Stomach smooth muscle (tissue), 2 donors: ENCODE measurements at regions not wholly inside any gene's neighbourhood (a gene's known extent, or its start where the extent isn't known, plus 50 kb on each side); places are given as distances from the start of the nearest gene placed in this dataset.

ENCODE experiments used
- H3K27ac ChIP-seq: one replicate; pipeline ENCODE4 v1.7.0; 2013; ENCODE audit warnings: mild to moderate bottlenecking, low read length, inconsistent platforms
- H3K27me3 ChIP-seq, 2 donors: one replicate each; pipeline ENCODE4 v1.7.0; 2013; ENCODE audit warnings: low read length in 2 of 2; ENCODE audit not compliant: insufficient read depth in 2 of 2, control insufficient read depth in 1 of 2
- H3K36me3 ChIP-seq, 2 donors: one replicate each; pipeline ENCODE4 v1.7.0; 2013; ENCODE audit warnings: low read length in 2 of 2; ENCODE audit not compliant: control insufficient read depth in 2 of 2, insufficient read depth in 2 of 2
- H3K4me1 ChIP-seq: one replicate; pipeline ENCODE4 v1.7.0; 2013; ENCODE audit warnings: low read length; ENCODE audit not compliant: control insufficient read depth, insufficient read depth
- H3K4me3 ChIP-seq, 2 donors: one replicate each; pipeline ENCODE4 v1.7.0; 2013; ENCODE audit warnings: low read length in 2 of 2
- H3K9ac ChIP-seq, 2 donors: one replicate each; pipeline ENCODE4 v1.7.0; 2013; ENCODE audit warnings: low read length in 2 of 2, mild to moderate bottlenecking in 1 of 2
- H3K9me3 ChIP-seq, 2 donors: one replicate each; pipeline ENCODE4 v1.7.0; 2013; ENCODE audit warnings: low read length in 2 of 2; ENCODE audit not compliant: control insufficient read depth in 2 of 2
- donor health status: healthy.
- donor health status: Pancreatic carcinoma.

DNA sequence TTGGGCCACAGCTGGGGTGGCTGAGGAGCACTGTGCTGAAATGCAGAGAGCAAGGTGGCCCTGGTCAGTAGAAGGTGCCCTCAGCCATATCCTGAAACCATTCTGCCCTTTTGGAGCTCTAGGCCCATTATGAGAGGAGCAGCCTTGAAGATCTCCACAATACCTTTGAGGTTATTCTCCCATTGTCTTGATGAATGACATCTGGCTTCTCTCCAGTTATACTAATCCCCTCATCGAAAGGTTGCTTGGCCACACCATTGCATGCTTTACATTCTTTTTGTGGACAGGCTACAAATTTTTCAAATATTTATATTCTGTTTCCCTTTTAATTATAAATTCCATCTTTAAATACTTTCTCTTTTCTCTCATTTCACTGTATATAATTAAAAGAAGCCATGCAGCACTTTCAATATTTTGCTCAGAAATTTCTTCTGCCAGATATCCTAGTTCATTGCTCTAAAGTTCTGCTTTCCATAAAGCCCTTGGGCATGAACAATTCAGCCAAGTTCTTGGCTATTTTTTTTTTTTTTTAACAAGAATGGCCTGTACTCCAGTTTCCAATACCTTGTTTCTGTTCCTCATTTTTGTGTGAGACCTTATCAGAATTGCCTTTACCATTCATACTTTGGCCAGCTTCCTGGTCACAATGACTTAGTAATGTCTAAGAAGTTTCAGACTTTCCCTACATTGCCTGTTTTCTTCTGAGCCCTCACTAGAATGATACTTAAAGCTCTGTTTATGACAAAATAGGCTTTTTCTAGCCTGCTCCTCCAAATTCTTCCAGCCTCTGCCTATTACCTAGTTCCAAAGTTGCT is 138.9 kb upstream of the SGO1 start:
- Histone ChIP-seq H3K9ac (no peak overlapping the region), H3K27ac (no peak overlapping the region), H3K27me3 (no peaks in the 10 kb centered on the region), H3K4me1 (peaks cover 3% of the 10 kb centered on the region), H3K4me3 (no peak overlapping the region), H3K36me3 (no peaks in the 10 kb centered on the region), H3K9me3 (no peaks in the 10 kb centered on the region)

DNA sequence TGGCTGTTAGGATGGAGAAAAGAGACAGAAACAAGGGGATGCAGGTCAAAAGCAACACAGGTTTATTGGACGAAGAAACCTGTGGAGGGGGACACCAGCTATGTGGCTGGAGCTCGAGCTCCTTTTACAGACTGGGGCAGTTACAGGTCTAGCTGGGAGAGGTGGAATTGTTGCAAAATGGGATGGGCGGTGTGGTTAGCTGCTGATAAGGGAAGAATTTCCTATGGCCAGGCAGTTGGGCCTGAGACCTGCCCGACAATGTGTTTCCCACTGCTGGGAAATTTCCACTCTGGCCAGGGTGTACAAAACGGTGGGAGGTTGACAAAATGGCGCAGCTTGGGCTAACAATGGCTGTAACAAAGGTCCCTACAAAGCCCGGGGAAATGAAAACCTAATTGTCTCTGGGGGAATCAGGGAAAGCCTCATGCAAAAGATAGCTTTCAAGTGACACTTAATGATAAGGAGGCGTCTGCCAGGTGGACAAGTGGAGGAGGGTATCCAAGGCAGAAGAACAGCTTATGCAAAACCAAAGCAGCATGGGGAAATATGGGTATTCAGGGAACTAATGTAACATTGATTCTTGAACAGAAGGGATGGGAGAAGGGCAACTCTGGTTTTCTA is 137.4 kb upstream of the SGO1 start:
- no peak overlapping the region for H3K27ac ChIP-seq
- no peaks in the 10 kb centered on the region for H3K9me3 ChIP-seq
- no peak overlapping the region for H3K9ac ChIP-seq

DNA sequence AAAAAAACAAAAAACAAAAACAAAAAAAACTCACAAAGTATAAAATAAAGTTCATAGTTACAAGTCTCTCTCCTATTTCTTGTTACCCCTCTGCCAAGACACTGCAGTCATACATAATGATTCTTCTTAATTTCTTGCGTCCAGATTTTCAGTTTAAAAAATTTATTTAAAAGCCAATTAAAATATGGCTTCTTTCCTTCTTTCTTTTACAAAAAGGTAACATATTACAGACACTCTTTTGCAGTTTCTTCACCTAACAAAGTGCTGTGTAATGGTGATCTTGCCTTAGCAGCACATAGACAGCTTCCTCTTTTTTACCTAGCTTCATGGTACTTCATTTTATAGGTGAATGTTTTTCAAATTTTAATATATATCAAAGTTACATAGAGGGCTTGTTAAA is 136.1 kb upstream of the SGO1 start:
- Histone ChIP-seq H3K36me3 (no peaks in the 10 kb centered on the region), H3K4me1 (peaks cover 3% of the 10 kb centered on the region), H3K9me3 (no peaks in the 10 kb centered on the region), H3K9ac (no peak overlapping the region), H3K4me3 (no peak overlapping the region), H3K27me3 (no peaks in the 10 kb centered on the region), H3K27ac (no peak overlapping the region)

More for the DNA sequence above, 137.4 kb upstream of the SGO1 start:
- Histone ChIP-seq H3K27me3 (no peaks in the 10 kb centered on the region), H3K36me3 (no peaks in the 10 kb centered on the region), H3K4me1 (peaks cover 3% of the 10 kb centered on the region), H3K4me3 (no peak overlapping the region)

DNA sequence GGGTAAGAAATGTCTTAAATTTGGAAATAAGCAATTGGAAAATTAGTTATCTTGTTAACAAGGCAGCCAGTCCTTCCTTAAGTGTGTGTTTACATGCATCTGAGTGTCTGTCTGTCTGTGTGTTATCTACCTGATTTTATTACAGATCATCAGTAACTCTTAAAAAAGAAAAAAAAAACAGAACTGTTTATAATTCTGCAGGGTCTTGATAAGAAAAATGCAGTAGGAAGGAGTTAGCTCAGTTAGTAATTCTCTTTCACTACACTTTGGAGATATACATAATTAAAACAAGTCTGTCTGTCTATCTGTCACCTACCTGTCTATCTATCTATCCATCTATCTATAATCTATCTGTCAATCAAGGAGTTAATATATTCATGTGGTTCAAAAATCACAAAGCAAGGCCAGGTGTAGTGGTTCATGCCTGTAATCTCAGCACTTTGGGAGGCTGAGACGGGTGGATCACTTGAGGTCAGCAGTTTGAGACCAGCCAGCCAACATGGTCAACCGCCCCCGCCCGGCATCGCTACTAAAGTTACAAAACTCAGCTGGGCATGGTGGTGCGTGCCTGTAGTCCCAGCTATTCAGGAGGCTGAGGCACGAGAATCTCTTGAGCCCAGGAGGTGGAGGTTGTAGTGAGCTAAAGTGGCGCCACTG is 135.5 kb upstream of the SGO1 start:
- Histone ChIP-seq H3K4me3 (no peak overlapping the region), H3K36me3 (no peaks in the 10 kb centered on the region), H3K27me3 (no peaks in the 10 kb centered on the region), H3K9me3 (no peaks in the 10 kb centered on the region), H3K4me1 (peaks cover 3% of the 10 kb centered on the region), H3K27ac (no peak overlapping the region), H3K9ac (no peak overlapping the region)

DNA sequence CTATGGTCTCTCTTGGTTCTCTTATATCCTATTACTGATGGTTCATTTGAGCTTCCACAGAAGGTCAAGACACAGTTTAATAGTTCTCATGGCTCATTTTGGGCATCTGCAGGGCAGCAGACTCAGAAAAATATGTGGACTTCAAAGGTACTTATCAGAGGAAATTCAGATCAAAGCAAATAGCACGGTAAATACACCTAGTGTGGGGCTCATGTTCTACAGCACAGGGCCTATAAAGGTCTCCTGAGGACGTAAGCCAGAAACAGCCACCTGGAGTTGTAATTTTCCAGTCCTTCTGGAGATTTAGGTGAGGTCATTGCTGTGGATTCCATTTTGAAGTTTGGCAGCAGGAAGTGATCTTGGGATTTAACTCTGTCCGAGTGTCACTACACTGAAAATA is 134.5 kb upstream of the SGO1 start:
- H3K27ac ChIP-seq = no peak overlapping the region
- no peaks in the 10 kb centered on the region for H3K36me3 ChIP-seq
- no peak overlapping the region for H3K4me3 ChIP-seq
- H3K9ac ChIP-seq = no peak overlapping the region
- H3K4me1 ChIP-seq = peaks cover 3% of the 10 kb centered on the region
- H3K27me3 ChIP-seq = no peaks in the 10 kb centered on the region
- H3K9me3 ChIP-seq = no peaks in the 10 kb centered on the region

DNA sequence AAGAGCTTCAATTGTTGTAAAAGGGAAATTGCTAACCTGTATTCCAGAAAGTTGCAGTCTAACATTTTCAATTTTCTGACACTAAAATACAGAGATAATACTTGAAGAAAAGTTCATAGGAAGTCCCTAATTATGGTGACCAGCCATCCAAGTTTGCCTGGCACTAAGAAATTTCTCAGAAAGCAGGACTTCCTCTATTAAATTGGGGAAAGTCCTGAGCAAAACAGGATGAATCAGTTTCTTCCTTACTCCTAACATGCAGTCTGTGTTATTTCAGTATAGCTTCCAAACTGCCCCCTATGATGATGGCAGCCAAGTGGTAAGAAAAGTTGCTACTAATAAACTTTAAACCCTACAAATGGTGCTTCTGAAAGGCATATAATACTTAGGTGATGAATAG is 133.5 kb upstream of the SGO1 start:
- Histone ChIP-seq H3K27ac (no peak overlapping the region), H3K4me1 (peaks cover 3% of the 10 kb centered on the region)

DNA sequence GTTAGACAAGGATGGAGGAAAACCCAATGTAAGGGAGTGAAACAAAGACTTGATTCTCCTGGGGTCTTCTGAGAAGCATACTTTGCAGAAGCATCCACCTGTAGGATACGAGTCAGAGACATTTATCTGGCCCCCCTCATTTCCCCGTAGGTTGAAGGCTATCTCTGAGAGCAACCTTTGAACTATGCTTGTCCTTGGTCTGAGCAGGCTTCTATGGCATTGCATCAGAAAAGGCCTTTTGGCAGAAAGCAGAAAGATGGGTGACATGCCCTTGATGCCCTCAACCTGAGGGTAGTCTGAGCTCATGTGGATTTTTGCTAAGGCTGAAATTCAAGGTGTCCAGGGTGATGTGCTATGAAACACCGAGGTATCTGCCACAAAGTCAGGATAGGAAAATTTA is 131.6 kb upstream of the SGO1 start:
- Histone ChIP-seq H3K4me1 (peaks cover 3% of the 10 kb centered on the region), H3K4me3 (no peak overlapping the region), H3K36me3 (no peaks in the 10 kb centered on the region), H3K27me3 (no peaks in the 10 kb centered on the region), H3K9ac (no peak overlapping the region), H3K27ac (no peak overlapping the region), H3K9me3 (no peaks in the 10 kb centered on the region)

More for the DNA sequence above, 133.5 kb upstream of the SGO1 start:
- Histone ChIP-seq H3K36me3 (no peaks in the 10 kb centered on the region), H3K9ac (no peak overlapping the region), H3K9me3 (no peaks in the 10 kb centered on the region), H3K27me3 (no peaks in the 10 kb centered on the region), H3K4me3 (no peak overlapping the region)

DNA sequence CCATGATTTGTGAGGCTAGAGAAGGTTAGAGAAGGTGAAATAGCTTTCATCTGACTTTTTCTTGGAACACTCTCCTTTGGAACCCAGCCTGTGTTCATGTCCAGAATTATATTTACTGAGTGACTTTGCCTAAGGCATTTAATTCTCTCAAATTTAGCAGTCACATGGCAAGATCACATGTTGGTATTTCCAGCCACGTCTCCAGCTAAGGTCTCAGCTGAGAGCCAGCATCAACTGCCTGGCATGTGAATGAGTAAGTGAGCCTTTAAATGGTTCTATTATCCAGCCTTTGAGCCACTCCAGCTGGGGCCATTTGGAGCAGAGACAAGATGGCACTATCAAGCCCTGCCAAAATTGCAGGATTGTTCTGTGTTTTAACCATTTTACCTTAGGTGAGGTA is 130.2 kb upstream of the SGO1 start:
- H3K27ac ChIP-seq = no peak overlapping the region
- no peaks in the 10 kb centered on the region for H3K27me3 ChIP-seq
- no peak overlapping the region for H3K4me3 ChIP-seq
- H3K36me3 ChIP-seq = no peaks in the 10 kb centered on the region
- no peaks in the 10 kb centered on the region for H3K9me3 ChIP-seq
- H3K9ac ChIP-seq = no peak overlapping the region
- H3K4me1 ChIP-seq = peaks cover 3% of the 10 kb centered on the region

DNA sequence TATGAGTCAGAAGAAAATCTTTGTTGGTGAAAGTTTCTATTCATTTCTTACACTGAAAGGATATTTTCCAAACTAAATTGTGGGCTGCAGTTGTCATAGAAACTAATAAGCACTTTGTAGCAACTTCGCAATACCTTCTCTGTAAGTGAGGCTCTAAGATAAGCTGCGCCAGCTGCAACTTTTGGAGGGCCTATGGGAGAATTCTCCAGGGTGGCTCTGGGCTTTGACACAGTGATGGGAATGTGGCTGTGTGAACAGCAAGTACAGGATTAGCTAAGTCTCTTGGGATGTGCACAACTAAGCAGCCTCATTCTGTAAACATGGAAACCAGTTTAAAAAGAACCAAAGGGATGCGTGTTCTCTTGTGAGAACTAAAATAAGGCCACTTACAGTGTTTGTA is 124.6 kb upstream of the SGO1 start:
- Histone ChIP-seq H3K9me3 (no peaks in the 10 kb centered on the region), H3K4me3 (no peak overlapping the region), H3K9ac (no peak overlapping the region), H3K27me3 (no peaks in the 10 kb centered on the region), H3K27ac (no peak overlapping the region), H3K36me3 (no peaks in the 10 kb centered on the region), H3K4me1 (no peaks in the 10 kb centered on the region)

DNA sequence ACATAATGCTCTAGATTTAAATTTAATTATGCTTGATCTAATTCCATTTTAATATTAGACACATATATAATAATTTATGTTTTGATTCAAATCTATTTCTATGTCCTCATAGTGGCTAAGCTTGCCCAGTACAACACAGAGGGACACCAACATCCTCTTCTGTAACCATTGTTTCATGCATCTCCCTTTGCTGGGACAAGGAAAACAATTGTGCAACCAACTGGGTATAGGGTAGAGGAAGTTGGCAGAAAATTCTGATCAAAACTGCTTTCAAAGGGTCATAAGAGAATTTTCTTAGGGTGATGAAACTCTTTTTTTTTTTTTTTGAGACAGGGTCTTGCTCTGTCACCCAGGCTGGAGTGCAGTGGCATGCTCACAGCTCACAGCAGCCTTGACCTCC is 121.4 kb upstream of the SGO1 start:
- no peaks in the 10 kb centered on the region for H3K4me1 ChIP-seq
- H3K9ac ChIP-seq = no peak overlapping the region
- no peaks in the 10 kb centered on the region for H3K9me3 ChIP-seq
- no peaks in the 10 kb centered on the region for H3K27me3 ChIP-seq
- H3K36me3 ChIP-seq = no peaks in the 10 kb centered on the region
- no peak overlapping the region for H3K27ac ChIP-seq
- H3K4me3 ChIP-seq = no peak overlapping the region

DNA sequence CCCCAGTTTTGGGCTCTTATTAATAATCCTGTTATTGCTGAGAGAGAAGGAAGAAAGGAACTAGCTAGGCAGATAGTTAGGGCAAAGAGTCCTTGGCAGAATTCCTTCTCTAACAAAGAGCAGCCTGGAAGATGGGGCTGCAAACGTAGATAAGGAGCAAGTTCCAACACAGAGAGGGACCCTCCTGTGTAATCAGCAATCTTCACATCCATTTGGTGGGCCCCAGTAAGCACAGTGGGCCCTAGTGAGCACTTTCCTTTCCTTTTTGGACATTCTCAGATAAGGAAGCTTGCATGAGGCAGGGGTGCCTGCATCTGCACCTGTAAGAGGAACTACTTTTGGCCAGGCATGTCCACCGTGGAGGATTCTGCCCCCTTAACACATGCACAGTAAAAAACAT is 119.6 kb upstream of the SGO1 start:
- no peaks in the 10 kb centered on the region for H3K36me3 ChIP-seq
- no peak overlapping the region for H3K9ac ChIP-seq
- no peak overlapping the region for H3K4me3 ChIP-seq
- no peaks in the 10 kb centered on the region for H3K9me3 ChIP-seq
- H3K27me3 ChIP-seq = no peaks in the 10 kb centered on the region
- H3K4me1 ChIP-seq = no peaks in the 10 kb centered on the region
- H3K27ac ChIP-seq = no peak overlapping the region
